Naive thymus-derived CD4-positive, alpha-beta T cell (primary cell): ENCODE measurements at regions not wholly inside any gene's neighbourhood (a gene's known extent, or its start where the extent isn't known, plus 50 kb on each side); places are given as distances from the start of the nearest gene placed in this dataset.

Source experiments
- ATAC-seq: fragments of 150-1000 bp; cut with Tn5 transposase; 2 replicates; pipeline ENCODE4 v1.10.0; 2021; ENCODE audit warnings: mild to moderate bottlenecking, moderate library complexity
- CTCF ChIA-PET: fragments of 350-600 bp; sonication (Branson Sonifier 250); formaldehyde crosslinking; loops from one replicate; lab custom pipeline; 2021; ENCODE audit warnings: antibody characterized with exemption; lab: Charles Lee
- POLR2A ChIA-PET: fragments of 350-600 bp; sonication (Branson Sonifier 250); formaldehyde crosslinking; loops from one replicate; lab custom pipeline; 2021; ENCODE audit warnings: antibody characterized with exemption, inconsistent platforms; lab: Charles Lee
- DNase-seq, 9 donors: peaks; one replicate each; pipeline versions ENCODE4 v3.0.0 to v3.0.0-alpha.2; 2020 to 2022; ENCODE audit warnings: mixed read lengths in 1 of 9
- H3K27ac ChIP-seq: one replicate; pipeline ENCODE4 v1.7.0; 2013; ENCODE audit warnings: mild to moderate bottlenecking, low read depth, low read length, moderate library complexity
- H3K27me3 ChIP-seq, 2 donors: one replicate each; pipeline ENCODE4 v1.7.0; 2013; ENCODE audit warnings: low read length in 2 of 2, mild to moderate bottlenecking in 2 of 2, moderate library complexity in 2 of 2; ENCODE audit not compliant: control insufficient read depth in 2 of 2, insufficient read depth in 2 of 2
- H3K36me3 ChIP-seq, 3 experiments: 1 replicate in 2 of 3; 2 replicates in 1 of 3; pipeline ENCODE4 v1.7.0; 2013; ENCODE audit warnings: low read length in 3 of 3, mild to moderate bottlenecking in 3 of 3, moderate library complexity in 1 of 3; ENCODE audit not compliant: insufficient read depth in 3 of 3, control insufficient read depth in 2 of 3
- H3K4me1 ChIP-seq, 2 donors: one replicate each; pipeline ENCODE4 v1.7.0; 2013; ENCODE audit warnings: low read length in 2 of 2, mild to moderate bottlenecking in 2 of 2, moderate library complexity in 1 of 2; ENCODE audit not compliant: control insufficient read depth in 2 of 2, insufficient read depth in 2 of 2
- H3K4me3 ChIP-seq: 2 replicates; pipeline ENCODE4 v1.7.0; 2013; ENCODE audit warnings: mild to moderate bottlenecking, low read length
- H3K9me3 ChIP-seq, 3 experiments: 1 replicate in 2 of 3; 2 replicates in 1 of 3; pipeline ENCODE4 v1.7.0; 2013; ENCODE audit warnings: low read length in 3 of 3; ENCODE audit not compliant: control insufficient read depth in 2 of 3
- H3K27ac Mint-ChIP-seq, 9 donors: one replicate each; pipeline ENCODE4 v1.8.0; 2020 to 2022; ENCODE audit warnings: mixed read lengths in 9 of 9, mild to moderate bottlenecking in 8 of 9, moderate library complexity in 5 of 9, inconsistent platforms in 2 of 9
- H3K27me3 Mint-ChIP-seq, 5 donors: one replicate each; pipeline ENCODE4 v1.8.0; 2021 to 2022; ENCODE audit warnings: mixed read lengths in 5 of 5, mild to moderate bottlenecking in 1 of 5
- H3K36me3 Mint-ChIP-seq, 5 donors: one replicate each; pipeline ENCODE4 v1.8.0; 2020 to 2022; ENCODE audit warnings: mixed read lengths in 5 of 5, mild to moderate bottlenecking in 3 of 5, inconsistent platforms in 1 of 5
- H3K4me1 Mint-ChIP-seq, 7 donors: one replicate each; pipeline ENCODE4 v1.8.0; 2020 to 2022; ENCODE audit warnings: mixed read lengths in 7 of 7, mild to moderate bottlenecking in 3 of 7, inconsistent platforms in 1 of 7
- H3K4me3 Mint-ChIP-seq, 10 donors: one replicate each; pipeline ENCODE4 v1.8.0; 2020 to 2022; ENCODE audit warnings: mild to moderate bottlenecking in 10 of 10, mixed read lengths in 10 of 10, moderate library complexity in 6 of 10, inconsistent platforms in 2 of 10
- H3K9me3 Mint-ChIP-seq, 11 donors: one replicate each; pipeline ENCODE4 v1.8.0; 2020 to 2022; ENCODE audit warnings: mixed read lengths in 11 of 11, mild to moderate bottlenecking in 4 of 11, inconsistent platforms in 1 of 11, moderate library complexity in 1 of 11
- intact Hi-C, 2 donors: fragments of 100-400 bp; cut with micrococcal nuclease; formaldehyde crosslinking; loops; one replicate each; pipeline ENCODE4 v1.15.1; 2023

DNA sequence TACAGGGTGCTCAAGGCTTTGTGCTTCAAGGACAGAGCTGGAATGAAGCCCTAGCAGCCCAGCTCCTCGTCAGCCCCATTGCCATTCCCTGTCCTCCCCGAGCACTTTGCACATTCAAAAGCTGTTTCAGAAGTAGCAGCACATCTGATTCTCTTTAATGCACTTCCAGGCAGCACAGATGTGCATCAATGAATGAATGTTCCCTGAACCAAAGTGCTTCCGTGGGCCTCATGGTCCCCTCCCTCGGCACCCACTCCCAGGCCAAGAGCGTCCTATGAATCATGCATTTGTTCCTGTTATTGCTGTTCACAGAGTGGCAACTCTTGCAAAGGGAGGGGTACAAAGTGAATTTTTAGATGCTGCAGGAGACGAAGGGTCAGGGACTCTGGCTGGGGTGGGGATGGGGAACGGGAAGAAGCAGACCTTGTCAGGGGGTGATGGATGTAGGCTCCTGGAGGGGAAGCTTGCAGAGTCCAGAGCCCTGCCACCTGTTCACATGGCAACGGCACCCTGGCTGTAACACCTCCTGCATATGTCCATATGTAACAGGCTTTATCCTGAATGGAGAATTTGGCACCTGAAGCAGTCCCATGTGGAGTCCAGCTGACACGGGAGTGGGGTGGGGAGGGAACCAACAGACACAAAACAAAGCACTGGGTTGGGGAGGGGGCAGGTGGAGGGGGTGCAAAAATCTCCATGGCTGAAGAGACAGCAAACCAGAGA lies 62.2 kb upstream of the BAIAP2L1 start:
- H3K4me1 Mint-ChIP-seq: peaks cover 0 to 1% (median 0%) of the 10 kb centered on the region in 7 donors
- no peak overlapping the region for H3K4me3 ChIP-seq
- no peaks in the 10 kb centered on the region for H3K4me1 ChIP-seq
- POLR2A ChIA-PET: no interaction called here
- no peaks in the 10 kb centered on the region for H3K36me3 ChIP-seq
- no peak for ATAC-seq
- intact Hi-C loops: no loop called here
- H3K4me3 Mint-ChIP-seq: no peak overlapping the region
- DNase-seq: no peak
- H3K27ac Mint-ChIP-seq: no peak overlapping the region
- no peak overlapping the region for H3K27ac ChIP-seq
- CTCF ChIA-PET: no interaction called here
- peaks cover 0 to 2% (median 0%) of the 10 kb centered on the region in 11 donors for H3K9me3 Mint-ChIP-seq
- no peaks in the 10 kb centered on the region for H3K27me3 ChIP-seq
- no peaks in the 10 kb centered on the region for H3K36me3 Mint-ChIP-seq
- H3K27me3 Mint-ChIP-seq: peaks cover 0 to 11% (median 6%) of the 10 kb centered on the region in 5 donors
- no peaks in the 10 kb centered on the region for H3K9me3 ChIP-seq

DNA sequence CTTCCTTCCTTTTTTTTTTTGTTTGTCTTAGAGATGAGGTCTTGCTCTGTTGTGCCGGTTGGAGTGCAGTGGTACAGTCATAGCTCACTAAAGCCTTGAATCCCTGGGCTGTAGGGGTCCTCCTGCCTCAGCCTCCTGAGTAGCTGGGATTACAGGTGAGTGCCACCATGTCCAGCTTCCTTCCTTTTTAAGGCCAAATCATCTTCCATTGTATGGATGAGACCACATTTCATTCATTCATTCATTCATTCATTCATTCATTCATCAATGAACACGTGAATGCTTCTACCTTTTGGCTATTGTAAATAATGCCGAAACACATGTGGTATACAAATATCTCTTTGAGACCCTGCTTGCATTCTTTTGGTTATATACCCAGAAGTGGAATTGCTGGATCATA lies 60.0 kb upstream of the BAIAP2L1 start:
- POLR2A ChIA-PET: no interaction called here
- no peak overlapping the region for H3K4me3 ChIP-seq
- H3K27me3 ChIP-seq: no peaks in the 10 kb centered on the region
- H3K4me1 Mint-ChIP-seq: no peaks in the 10 kb centered on the region
- DNase-seq (no peak), ATAC-seq (no peak)
- H3K27me3 Mint-ChIP-seq: peaks cover 0 to 6% (median 0%) of the 10 kb centered on the region in 5 donors
- H3K4me1 ChIP-seq: no peaks in the 10 kb centered on the region
- CTCF ChIA-PET: interaction anchor here (0.7 kb wide), 1 partner anchor 1230 kb away, joined by 3 read pairs; no protein-coding TSS in a partner anchor
- no peaks in the 10 kb centered on the region for H3K9me3 ChIP-seq
- no peak overlapping the region for H3K27ac ChIP-seq
- intact Hi-C loops: no loop called here
- H3K36me3 Mint-ChIP-seq: no peaks in the 10 kb centered on the region
- H3K9me3 Mint-ChIP-seq: peaks cover 0 to 1% (median 0%) of the 10 kb centered on the region in 11 donors
- no peak overlapping the region for H3K4me3 Mint-ChIP-seq
- no peaks in the 10 kb centered on the region for H3K36me3 ChIP-seq
- H3K27ac Mint-ChIP-seq: no peak overlapping the region

DNA sequence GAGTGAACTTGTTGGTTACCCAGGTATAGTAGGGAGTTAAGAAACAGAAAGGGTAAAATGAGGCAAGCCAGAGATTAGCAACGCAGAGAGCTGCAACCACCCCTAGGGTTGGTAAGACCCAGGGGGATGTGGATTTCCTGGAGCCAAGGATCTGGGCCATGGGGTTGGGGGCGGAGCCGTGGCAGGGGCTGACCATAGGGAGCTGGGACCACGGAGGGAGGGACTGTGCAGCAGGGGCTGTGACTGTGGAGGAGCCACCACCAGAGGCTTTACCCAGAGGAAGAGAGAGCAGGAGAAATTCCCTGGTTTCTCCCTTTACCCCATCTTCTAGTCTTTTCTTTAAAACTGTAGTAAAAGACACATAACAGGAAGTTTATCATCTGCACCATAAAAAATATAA lies 58.6 kb upstream of the BAIAP2L1 start:
- Histone ChIP-seq H3K36me3 (no peaks in the 10 kb centered on the region), H3K27me3 (no peaks in the 10 kb centered on the region), H3K4me1 (no peaks in the 10 kb centered on the region), H3K9me3 (no peaks in the 10 kb centered on the region), H3K4me3 (no peak overlapping the region), H3K27ac (no peak overlapping the region)
- Mint-ChIP-seq H3K36me3 (no peaks in the 10 kb centered on the region), H3K27ac (no peak overlapping the region), H3K27me3 (no peaks in the 10 kb centered on the region), H3K4me1 (no peaks in the 10 kb centered on the region), H3K9me3 (peaks cover 0 to 1% (median 0%) of the 10 kb centered on the region in 11 donors), H3K4me3 (no peak overlapping the region)
- ChIA-PET CTCF (no interaction called here), POLR2A (no interaction called here)
- no peak for DNase-seq
- intact Hi-C loops: no loop called here
- no peak for ATAC-seq

DNA sequence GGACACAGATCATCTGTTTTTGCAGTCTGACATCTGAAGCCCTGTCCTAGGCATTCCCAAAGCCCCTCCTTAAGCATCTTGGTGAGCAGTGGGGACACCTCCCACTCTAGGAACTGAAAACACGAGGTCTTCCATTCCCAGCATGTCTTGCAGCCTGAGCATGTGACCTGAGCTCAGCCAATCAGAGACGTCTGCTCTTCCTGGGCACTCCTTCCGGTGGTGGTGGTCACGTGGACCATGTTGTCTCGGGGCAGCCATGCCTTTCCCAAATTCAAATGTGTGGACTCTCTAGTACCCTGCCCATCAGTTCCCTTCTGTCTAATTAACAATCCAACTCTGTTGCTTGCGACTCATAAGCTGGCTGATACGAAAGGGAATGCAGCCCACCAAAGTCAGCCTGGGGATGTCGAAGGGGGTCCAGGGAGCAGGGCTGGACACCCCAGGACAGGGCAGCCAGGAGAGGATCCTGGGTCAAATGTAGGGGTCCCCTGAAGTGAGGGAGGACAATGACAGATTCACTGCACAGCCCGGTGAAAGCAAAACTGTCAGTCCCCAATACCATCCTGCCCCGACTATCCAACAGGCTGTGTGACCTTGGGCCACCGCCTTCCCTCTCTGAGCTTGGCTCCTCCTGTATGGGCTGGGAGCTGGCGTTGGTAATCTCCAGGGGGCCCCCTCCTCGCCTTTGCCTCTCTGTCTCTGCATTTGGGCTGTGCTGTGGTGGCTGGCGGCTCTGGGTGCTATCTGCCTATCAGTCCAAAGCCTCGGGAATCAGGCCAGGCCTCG lies 57.4 kb upstream of the BAIAP2L1 start:
- H3K4me1 Mint-ChIP-seq: no peaks in the 10 kb centered on the region
- H3K9me3 ChIP-seq: peaks cover 0 to under 1% (median 0%) of the 10 kb centered on the region in 3 experiments

DNA sequence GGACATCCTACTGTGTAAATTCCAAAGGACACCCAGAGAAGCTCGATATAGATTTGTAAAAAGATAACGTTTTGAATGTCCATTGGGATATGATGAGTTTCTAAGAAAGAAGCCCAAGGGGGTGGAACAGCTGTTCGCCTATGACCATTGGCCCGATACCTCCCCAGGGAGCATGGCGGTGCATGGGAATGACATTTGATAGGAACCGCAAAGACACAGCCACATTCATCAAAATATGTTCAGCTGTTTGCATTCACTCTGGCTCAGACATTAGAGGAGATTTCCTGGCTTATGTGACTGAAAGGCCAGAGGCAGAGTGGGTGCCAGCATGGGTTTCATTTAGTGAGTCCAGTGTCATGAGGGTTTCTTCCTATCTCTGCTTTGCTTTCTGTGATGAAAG lies 56.0 kb upstream of the BAIAP2L1 start:
- Mint-ChIP-seq H3K27ac (no peak overlapping the region), H3K4me3 (no peak overlapping the region), H3K36me3 (peaks cover 0 to 9% (median 0%) of the 10 kb centered on the region in 5 donors), H3K4me1 (no peaks in the 10 kb centered on the region), H3K9me3 (peaks cover 0 to 19% (median 8%) of the 10 kb centered on the region in 11 donors), H3K27me3 (peaks cover 0 to 6% (median 2%) of the 10 kb centered on the region in 5 donors)
- no peak overlapping the region for H3K4me3 ChIP-seq
- ATAC-seq (no peak), DNase-seq (no peak)
- H3K27ac ChIP-seq: no peak overlapping the region
- POLR2A ChIA-PET: no interaction called here
- H3K9me3 ChIP-seq: peaks cover 0 to 14% (median 0%) of the 10 kb centered on the region in 3 experiments
- intact Hi-C loops: no loop called here
- H3K27me3 ChIP-seq: no peaks in the 10 kb centered on the region
- CTCF ChIA-PET: no interaction called here
- no peaks in the 10 kb centered on the region for H3K36me3 ChIP-seq
- no peaks in the 10 kb centered on the region for H3K4me1 ChIP-seq

More for the DNA sequence above, 57.4 kb upstream of the BAIAP2L1 start:
- ChIA-PET CTCF (no interaction called here), POLR2A (interaction anchor here (0.6 kb wide), 1 partner anchor 21 kb away, joined by 3 read pairs; no protein-coding TSS in a partner anchor)
- H3K27ac Mint-ChIP-seq: no peak overlapping the region
- Histone ChIP-seq H3K4me1 (no peaks in the 10 kb centered on the region), H3K36me3 (no peaks in the 10 kb centered on the region), H3K4me3 (no peak overlapping the region), H3K27me3 (no peaks in the 10 kb centered on the region), H3K27ac (no peak overlapping the region)
- H3K9me3 Mint-ChIP-seq: peaks cover 0 to 7% (median under 1%) of the 10 kb centered on the region in 11 donors
- intact Hi-C loops: no loop called here
- no peak overlapping the region for H3K4me3 Mint-ChIP-seq
- H3K27me3 Mint-ChIP-seq: peaks cover 0 to 1% (median 0%) of the 10 kb centered on the region in 5 donors
- DNase-seq (no peak), ATAC-seq (no peak)
- peaks cover 0 to 1% (median 0%) of the 10 kb centered on the region in 5 donors for H3K36me3 Mint-ChIP-seq

DNA sequence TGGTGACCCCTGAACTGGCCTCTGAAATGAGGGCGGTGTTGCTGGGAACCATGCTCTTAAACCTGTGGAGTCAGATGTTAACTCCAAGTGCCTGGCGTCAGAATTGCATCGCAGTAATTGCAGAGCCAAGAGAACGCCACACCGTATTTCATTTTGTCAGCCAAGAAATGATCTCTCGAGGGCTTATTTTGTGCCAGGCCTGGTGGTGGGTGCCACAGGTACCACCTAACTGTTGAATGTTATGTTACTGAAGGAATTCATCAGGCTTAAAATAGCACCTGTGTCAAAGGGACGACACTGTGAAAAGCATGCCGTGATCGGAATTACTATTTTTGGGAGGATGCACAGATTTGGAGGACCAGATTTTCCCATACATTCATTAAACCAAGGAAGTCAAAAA lies 51.9 kb upstream of the BAIAP2L1 start:
- ChIA-PET CTCF (interaction anchor here (0.5 kb wide), 1 partner anchor 32 kb away, joined by 4 read pairs; no protein-coding TSS in a partner anchor), POLR2A (no interaction called here)
- no peaks in the 10 kb centered on the region for H3K4me1 Mint-ChIP-seq
- H3K4me3 Mint-ChIP-seq: no peak overlapping the region
- H3K36me3 Mint-ChIP-seq: peaks cover 0 to 9% (median 0%) of the 10 kb centered on the region in 5 donors
- Histone ChIP-seq H3K9me3 (peaks cover 0 to 16% (median 0%) of the 10 kb centered on the region in 3 experiments), H3K4me3 (no peak overlapping the region), H3K36me3 (no peaks in the 10 kb centered on the region), H3K4me1 (no peaks in the 10 kb centered on the region), H3K27ac (no peak overlapping the region), H3K27me3 (no peaks in the 10 kb centered on the region)
- DNase-seq (no peak), ATAC-seq (no peak)
- H3K9me3 Mint-ChIP-seq: peaks cover 0 to 24% (median 9%) of the 10 kb centered on the region in 11 donors
- H3K27me3 Mint-ChIP-seq: peaks cover 0 to 10% (median 2%) of the 10 kb centered on the region in 5 donors
- intact Hi-C loops: no loop called here
- H3K27ac Mint-ChIP-seq: no peak overlapping the region
